ENCODE measurements at regions not wholly inside any gene's neighbourhood (a gene's known extent, or its start where the extent isn't known, plus 50 kb on each side); places are given as distances from the start of the nearest gene placed in this dataset.

DNA sequence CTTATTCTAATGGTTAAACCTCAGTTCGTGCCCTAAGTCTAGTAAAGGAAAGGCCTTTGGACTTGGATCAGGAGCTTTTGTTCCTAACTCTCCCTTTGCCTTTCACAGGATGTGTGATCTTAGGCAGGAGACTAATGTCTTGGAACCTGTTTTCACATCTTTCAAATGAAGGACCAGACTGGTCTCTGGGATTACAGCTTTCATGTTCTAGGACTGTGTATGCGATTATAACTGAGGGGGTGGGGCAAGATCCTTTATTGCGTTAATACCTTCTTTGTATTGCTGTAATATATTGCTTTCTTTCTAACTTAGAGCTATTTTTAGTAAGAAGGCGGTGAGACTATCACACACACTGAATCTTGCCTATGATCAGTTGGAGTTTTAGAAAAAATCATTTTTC lies 368.1 kb downstream of the RPRM start:
- TF ChIP-seq MYC (IDR thresholded peaks at IDR 0.05; ENCODE audit: low read depth, low read length), result no peak
- TF ChIP-seq POLR2A (IDR thresholded peaks at IDR 0.05; ENCODE audit: extremely low read depth, insufficient read length), result no peak
- TF ChIP-seq, protein P1, sequence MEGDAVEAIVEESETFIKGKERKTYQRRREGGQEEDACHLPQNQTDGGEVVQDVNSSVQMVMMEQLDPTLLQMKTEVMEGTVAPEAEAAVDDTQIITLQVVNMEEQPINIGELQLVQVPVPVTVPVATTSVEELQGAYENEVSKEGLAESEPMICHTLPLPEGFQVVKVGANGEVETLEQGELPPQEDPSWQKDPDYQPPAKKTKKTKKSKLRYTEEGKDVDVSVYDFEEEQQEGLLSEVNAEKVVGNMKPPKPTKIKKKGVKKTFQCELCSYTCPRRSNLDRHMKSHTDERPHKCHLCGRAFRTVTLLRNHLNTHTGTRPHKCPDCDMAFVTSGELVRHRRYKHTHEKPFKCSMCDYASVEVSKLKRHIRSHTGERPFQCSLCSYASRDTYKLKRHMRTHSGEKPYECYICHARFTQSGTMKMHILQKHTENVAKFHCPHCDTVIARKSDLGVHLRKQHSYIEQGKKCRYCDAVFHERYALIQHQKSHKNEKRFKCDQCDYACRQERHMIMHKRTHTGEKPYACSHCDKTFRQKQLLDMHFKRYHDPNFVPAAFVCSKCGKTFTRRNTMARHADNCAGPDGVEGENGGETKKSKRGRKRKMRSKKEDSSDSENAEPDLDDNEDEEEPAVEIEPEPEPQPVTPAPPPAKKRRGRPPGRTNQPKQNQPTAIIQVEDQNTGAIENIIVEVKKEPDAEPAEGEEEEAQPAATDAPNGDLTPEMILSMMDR (IDR thresholded peaks at IDR 0.05; ENCODE audit: low read depth, low read length), result no peak
- TF ChIP-seq, protein P2, sequence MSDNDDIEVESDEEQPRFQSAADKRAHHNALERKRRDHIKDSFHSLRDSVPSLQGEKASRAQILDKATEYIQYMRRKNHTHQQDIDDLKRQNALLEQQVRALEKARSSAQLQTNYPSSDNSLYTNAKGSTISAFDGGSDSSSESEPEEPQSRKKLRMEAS (IDR thresholded peaks at IDR 0.05; ENCODE audit: low read depth, low read length), result no peak
- no peak for DNase-seq (ENCODE audit: low read depth)
- H3K4me3 ChIP-seq (ENCODE audit: low read depth, low read length), result no peak overlapping the region

DNA sequence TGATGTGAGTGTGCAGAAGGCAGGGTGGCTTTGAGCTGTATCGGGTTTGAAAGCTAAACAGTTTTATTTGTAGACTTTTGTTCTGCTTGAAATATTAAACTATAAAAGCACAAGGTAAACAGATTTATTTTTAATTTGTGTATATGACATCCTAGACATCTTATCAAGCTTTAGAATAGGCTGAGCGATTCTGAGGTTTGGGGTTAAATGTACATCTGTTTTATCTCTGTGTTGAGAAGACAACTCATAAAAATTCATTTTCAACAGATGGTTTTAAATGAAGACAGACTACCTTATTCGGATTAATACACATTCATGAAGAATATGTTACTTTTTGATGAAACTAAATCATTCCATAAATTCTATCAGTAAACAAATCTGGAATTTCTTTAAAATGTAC lies 368.8 kb downstream of the RPRM start:
- no peak for DNase-seq (ENCODE audit: low read depth)
- TF ChIP-seq POLR2A (IDR thresholded peaks at IDR 0.05; ENCODE audit: extremely low read depth, insufficient read length) (no peak), MYC (IDR thresholded peaks at IDR 0.05; ENCODE audit: low read depth, low read length) (no peak)
- TF ChIP-seq, protein P1 (IDR thresholded peaks at IDR 0.05; ENCODE audit: low read depth, low read length), result no peak
- TF ChIP-seq, protein P2 (IDR thresholded peaks at IDR 0.05; ENCODE audit: low read depth, low read length), result no peak

DNA sequence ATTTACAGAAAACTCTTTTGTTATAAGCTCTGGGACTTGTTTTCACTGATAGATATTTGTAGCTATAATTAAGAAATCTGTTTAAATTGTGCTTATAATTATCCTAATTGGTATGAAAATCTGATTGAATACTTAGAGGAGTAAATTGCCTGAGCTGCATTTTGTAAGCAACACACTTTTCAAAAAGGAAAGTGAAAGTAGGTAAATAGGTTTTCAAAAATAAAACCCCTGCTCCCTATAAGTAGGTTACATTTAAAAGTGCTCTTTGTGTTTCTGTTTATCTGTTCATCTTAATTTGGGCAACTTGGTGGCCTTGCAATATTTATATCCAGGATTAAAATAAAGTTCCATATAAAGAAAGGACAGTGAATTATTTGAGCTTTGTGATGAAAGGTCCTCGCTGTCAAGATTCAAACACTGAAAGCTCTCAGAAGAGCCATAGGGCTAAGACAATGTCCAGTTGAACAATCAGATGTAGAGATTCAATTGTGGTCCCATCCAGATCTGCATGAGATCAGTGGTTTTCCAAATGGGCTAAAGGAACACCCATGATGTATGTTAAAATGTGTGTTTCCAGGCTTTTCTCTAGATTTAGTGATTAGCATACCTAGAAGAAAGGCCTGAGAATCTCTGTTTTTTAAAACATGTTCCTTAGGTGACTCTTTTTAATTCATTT lies 371.6 kb downstream of the RPRM start:
- peak overlapping the region; percentile 7 for H3K4me3 ChIP-seq (ENCODE audit: low read depth, low read length)
- DNase-seq (ENCODE audit: low read depth), result no peak
- no peak for TF ChIP-seq POLR2A (IDR thresholded peaks at IDR 0.05; ENCODE audit: extremely low read depth, insufficient read length)
- TF ChIP-seq, protein P1 (IDR thresholded peaks at IDR 0.05; ENCODE audit: low read depth, low read length), result no peak
- TF ChIP-seq, protein P2 (IDR thresholded peaks at IDR 0.05; ENCODE audit: low read depth, low read length), result no peak
- no peak for TF ChIP-seq MYC (IDR thresholded peaks at IDR 0.05; ENCODE audit: low read depth, low read length)

More for the DNA sequence above, 368.8 kb downstream of the RPRM start:
- H3K4me3 ChIP-seq (ENCODE audit: low read depth, low read length), result no peak overlapping the region

DNA sequence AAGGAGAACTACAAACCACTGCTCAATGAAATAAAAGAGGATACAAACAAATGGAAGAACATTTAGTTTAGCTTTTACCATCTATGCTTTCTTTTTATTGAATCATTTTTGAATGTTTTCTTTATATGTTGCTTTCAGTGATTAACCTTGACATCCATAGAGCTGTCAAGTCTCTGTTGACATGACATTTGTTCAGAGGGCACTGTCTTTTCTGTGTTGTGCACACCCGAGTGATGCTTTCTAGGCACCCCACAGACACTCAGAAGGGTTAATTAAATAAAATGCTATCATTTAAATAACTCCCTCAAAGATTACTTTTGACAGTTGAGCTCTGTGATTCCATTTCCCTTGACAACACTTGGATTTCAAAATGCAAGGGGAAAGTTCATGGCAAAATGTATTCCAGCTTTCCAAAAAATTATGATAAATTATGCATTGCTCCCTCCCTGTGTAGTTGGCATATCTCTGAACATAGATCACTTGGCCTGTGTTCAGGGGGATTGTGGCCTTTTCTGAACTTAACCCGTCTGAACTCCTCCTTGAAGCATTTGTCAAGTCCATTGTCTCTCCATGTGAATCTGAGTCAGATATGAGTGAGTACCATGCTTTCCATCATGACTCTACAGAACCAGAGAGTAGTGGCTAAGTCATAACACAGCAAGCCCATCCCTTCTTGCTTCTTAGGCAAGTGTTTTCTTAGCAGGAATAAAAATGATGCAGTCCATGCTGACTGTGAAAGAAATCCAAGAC lies 372.6 kb downstream of the RPRM start:
- no peak overlapping the region for H3K4me3 ChIP-seq (ENCODE audit: low read depth, low read length)
- DNase-seq (ENCODE audit: low read depth), result no peak
- TF ChIP-seq MYC (IDR thresholded peaks at IDR 0.05; ENCODE audit: low read depth, low read length) (no peak), POLR2A (IDR thresholded peaks at IDR 0.05; ENCODE audit: extremely low read depth, insufficient read length) (no peak)
- TF ChIP-seq, protein P2 (IDR thresholded peaks at IDR 0.05; ENCODE audit: low read depth, low read length), result no peak
- TF ChIP-seq, protein P1 (IDR thresholded peaks at IDR 0.05; ENCODE audit: low read depth, low read length), result no peak

DNA sequence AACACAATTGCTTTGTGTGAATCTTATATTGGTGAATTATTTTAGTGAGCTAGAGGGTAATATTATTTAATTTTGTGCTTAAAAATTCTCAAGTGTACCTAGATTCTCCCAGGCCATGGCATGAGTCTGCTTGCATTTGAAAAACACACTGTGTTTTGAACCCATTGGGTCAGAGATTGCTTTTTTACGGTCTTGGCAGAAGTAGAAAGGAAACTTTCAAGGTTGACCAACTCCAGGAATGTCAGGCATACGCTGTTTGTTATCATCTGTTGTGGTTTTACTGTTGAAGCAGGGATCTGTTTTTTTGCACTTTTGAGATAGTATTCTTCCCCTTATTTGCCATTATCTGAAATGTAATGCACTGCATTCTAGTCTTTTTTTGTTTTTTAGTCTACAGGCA lies 377.4 kb downstream of the RPRM start:
- DNase-seq (ENCODE audit: low read depth), result no peak
- H3K4me3 ChIP-seq (ENCODE audit: low read depth, low read length), result no peak overlapping the region
- TF ChIP-seq POLR2A (IDR thresholded peaks at IDR 0.05; ENCODE audit: extremely low read depth, insufficient read length) (no peak), MYC (IDR thresholded peaks at IDR 0.05; ENCODE audit: low read depth, low read length) (no peak)
- TF ChIP-seq, protein P2 (IDR thresholded peaks at IDR 0.05; ENCODE audit: low read depth, low read length), result no peak
- TF ChIP-seq, protein P1 (IDR thresholded peaks at IDR 0.05; ENCODE audit: low read depth, low read length), result no peak

Measured in NB4 (cell line).